ENCODE measurements at regions not wholly inside any gene's neighbourhood (a gene's known extent, or its start where the extent isn't known, plus 50 kb on each side); places are given as distances from the start of the nearest gene placed in this dataset.

- H3K27me3 ChIP-seq (ENCODE audit: control insufficient read depth, insufficient read depth, low read length): peaks cover 16% of the 10 kb centered on the region
- no peaks in the 10 kb centered on the region for H3K4me1 ChIP-seq (ENCODE audit: control insufficient read depth, insufficient read depth, low read length)
- H3K4me3 ChIP-seq (ENCODE audit: low read length): no peak overlapping the region
- no peaks in the 10 kb centered on the region for H3K9me3 ChIP-seq (ENCODE audit: control insufficient read depth, low read depth, low read length)
- DNase-seq: no peak
- no CpG with 5 or more reads among the region's 6 CpGs for WGBS (ENCODE audit: insufficient coverage, low lambda C conversion rate)
- no peaks in the 10 kb centered on the region for H3K36me3 ChIP-seq (ENCODE audit: control insufficient read depth, insufficient read depth, low read length)
- H3K27ac ChIP-seq (ENCODE audit: low read length): no peak overlapping the region
Observed at GRCh38 chr6:166752928-166753721, 126.1 kb upstream of the RPS6KA2 start.

GRCh38 chr6:166752097-166752496, 125.0 kb upstream of the RPS6KA2 start:
- Histone ChIP-seq H3K27me3 (ENCODE audit: control insufficient read depth, insufficient read depth, low read length) (peaks cover 7% of the 10 kb centered on the region), H3K9me3 (ENCODE audit: control insufficient read depth, low read depth, low read length) (no peaks in the 10 kb centered on the region), H3K36me3 (ENCODE audit: control insufficient read depth, insufficient read depth, low read length) (no peaks in the 10 kb centered on the region), H3K4me1 (ENCODE audit: control insufficient read depth, insufficient read depth, low read length) (no peaks in the 10 kb centered on the region), H3K4me3 (ENCODE audit: low read length) (no peak overlapping the region), H3K27ac (ENCODE audit: low read length) (no peak overlapping the region)
- no peak for DNase-seq
- WGBS (ENCODE audit: insufficient coverage, low lambda C conversion rate): no CpG with 5 or more reads among the region's 9 CpGs

DNA sequence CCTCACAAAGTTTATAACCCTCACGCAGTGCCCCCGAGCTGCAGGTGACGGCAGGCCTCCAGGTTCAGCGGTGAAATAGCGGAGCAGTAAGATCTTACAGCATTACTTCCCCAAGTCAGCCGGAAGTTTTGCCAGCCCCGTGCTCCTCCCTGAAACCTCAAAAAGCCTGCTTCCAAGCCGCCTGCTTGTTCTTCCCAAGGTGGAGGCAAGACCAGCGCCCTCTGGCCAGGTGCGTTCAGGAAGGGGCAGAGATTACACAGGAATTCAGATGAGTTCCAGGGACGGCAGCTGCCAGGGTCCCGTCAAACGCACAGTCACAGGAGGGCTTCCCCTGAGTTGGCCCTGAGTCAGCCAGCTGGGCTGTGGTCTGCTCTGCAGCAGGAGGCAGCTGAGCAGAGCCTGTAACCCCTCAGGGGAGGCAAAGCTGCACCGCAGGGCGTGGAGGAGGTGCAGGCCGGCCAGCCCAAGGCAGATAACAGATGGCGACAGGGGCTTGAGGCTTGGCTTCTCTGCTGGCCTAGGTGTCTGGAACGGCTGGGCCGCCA, 124.1 kb upstream of the RPS6KA2 start:
- no CpG with 5 or more reads among the region's 19 CpGs for WGBS (ENCODE audit: insufficient coverage, low lambda C conversion rate)
- H3K27me3 ChIP-seq (ENCODE audit: control insufficient read depth, insufficient read depth, low read length): peaks cover 2% of the 10 kb centered on the region
- H3K27ac ChIP-seq (ENCODE audit: low read length): no peak overlapping the region
- no peak overlapping the region for H3K4me3 ChIP-seq (ENCODE audit: low read length)
- no peaks in the 10 kb centered on the region for H3K36me3 ChIP-seq (ENCODE audit: control insufficient read depth, insufficient read depth, low read length)
- no peaks in the 10 kb centered on the region for H3K4me1 ChIP-seq (ENCODE audit: control insufficient read depth, insufficient read depth, low read length)
- no peak for DNase-seq
- no peaks in the 10 kb centered on the region for H3K9me3 ChIP-seq (ENCODE audit: control insufficient read depth, low read depth, low read length)

- no CpG with 5 or more reads among the region's 19 CpGs for WGBS (ENCODE audit: insufficient coverage, low lambda C conversion rate)
- Histone ChIP-seq H3K27ac (ENCODE audit: low read length) (no peak overlapping the region), H3K9me3 (ENCODE audit: control insufficient read depth, low read depth, low read length) (no peaks in the 10 kb centered on the region), H3K36me3 (ENCODE audit: control insufficient read depth, insufficient read depth, low read length) (no peaks in the 10 kb centered on the region), H3K4me1 (ENCODE audit: control insufficient read depth, insufficient read depth, low read length) (no peaks in the 10 kb centered on the region), H3K4me3 (ENCODE audit: low read length) (no peak overlapping the region), H3K27me3 (ENCODE audit: control insufficient read depth, insufficient read depth, low read length) (peaks cover 2% of the 10 kb centered on the region)
- DNase-seq: no peak
Observed at GRCh38 chr6:166750108-166750793, 123.2 kb upstream of the RPS6KA2 start.

- no CpG with 5 or more reads among the region's 6 CpGs for WGBS (ENCODE audit: insufficient coverage, low lambda C conversion rate)
- peaks cover 2% of the 10 kb centered on the region for H3K27me3 ChIP-seq (ENCODE audit: control insufficient read depth, insufficient read depth, low read length)
- no peaks in the 10 kb centered on the region for H3K36me3 ChIP-seq (ENCODE audit: control insufficient read depth, insufficient read depth, low read length)
- no peak overlapping the region for H3K27ac ChIP-seq (ENCODE audit: low read length)
- no peak overlapping the region for H3K4me3 ChIP-seq (ENCODE audit: low read length)
- no peaks in the 10 kb centered on the region for H3K4me1 ChIP-seq (ENCODE audit: control insufficient read depth, insufficient read depth, low read length)
- peaks cover 2% of the 10 kb centered on the region for H3K9me3 ChIP-seq (ENCODE audit: control insufficient read depth, low read depth, low read length)
- DNase-seq: no peak
Observed at GRCh38 chr6:166749666-166750065, 122.6 kb upstream of the RPS6KA2 start.

GRCh38 chr6:166747644-166748595, 120.9 kb upstream of the RPS6KA2 start:
- WGBS (ENCODE audit: insufficient coverage, low lambda C conversion rate): no CpG with 5 or more reads among the region's 29 CpGs
- H3K9me3 ChIP-seq (ENCODE audit: control insufficient read depth, low read depth, low read length): peaks cover 8% of the 10 kb centered on the region

DNA sequence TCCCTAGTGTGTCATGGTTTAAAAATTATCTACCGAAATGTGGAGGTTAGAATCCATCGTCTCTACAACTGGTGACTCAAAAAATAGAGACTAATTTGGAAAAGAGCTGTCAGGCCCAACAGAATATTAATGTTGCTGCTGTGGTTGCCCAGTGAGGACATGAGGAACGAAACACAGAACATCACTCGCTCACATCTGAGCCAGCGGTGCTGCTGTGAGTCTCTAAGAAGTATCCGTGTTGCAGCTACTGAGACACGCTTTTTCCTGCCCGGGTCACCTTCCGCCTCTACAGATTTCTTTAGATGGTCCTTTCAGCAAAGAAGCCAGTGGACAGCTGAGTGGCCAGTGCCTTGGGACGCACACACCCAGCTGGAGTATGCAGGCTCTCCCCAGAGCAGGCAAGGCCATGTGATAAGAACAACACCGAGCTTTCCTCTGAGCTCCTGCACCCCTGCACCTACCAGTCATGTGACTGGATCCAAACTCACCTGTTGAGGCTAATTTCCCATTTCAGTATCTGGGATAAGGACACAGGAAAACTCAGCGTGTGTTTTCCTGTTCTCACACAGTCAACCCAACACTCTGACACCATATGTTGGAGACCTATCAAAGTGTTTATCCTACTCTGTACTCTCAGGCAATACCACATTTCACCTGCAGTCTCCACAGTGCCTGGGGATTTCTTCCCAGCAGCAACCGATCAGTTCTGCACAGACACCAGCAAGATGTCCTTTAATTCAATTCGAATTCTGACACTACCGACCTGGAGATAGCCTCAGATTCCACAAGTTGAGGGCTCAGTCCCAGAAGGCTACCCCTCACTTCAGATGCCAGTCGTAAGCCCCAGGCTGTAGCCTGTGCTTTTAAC, 119.0 kb upstream of the RPS6KA2 start:
- no CpG with 5 or more reads among the region's 16 CpGs for WGBS (ENCODE audit: insufficient coverage, low lambda C conversion rate)
- H3K27me3 ChIP-seq (ENCODE audit: control insufficient read depth, insufficient read depth, low read length): peaks cover 3% of the 10 kb centered on the region
- H3K9me3 ChIP-seq (ENCODE audit: control insufficient read depth, low read depth, low read length): peaks cover 8% of the 10 kb centered on the region
- no peaks in the 10 kb centered on the region for H3K36me3 ChIP-seq (ENCODE audit: control insufficient read depth, insufficient read depth, low read length)
- no peak overlapping the region for H3K4me3 ChIP-seq (ENCODE audit: low read length)
- no peak overlapping the region for H3K27ac ChIP-seq (ENCODE audit: low read length)
- H3K4me1 ChIP-seq (ENCODE audit: control insufficient read depth, insufficient read depth, low read length): no peaks in the 10 kb centered on the region
- no peak for DNase-seq

More at GRCh38 chr6:166747644-166748595, 120.9 kb upstream of the RPS6KA2 start:
- Histone ChIP-seq H3K36me3 (ENCODE audit: control insufficient read depth, insufficient read depth, low read length) (no peaks in the 10 kb centered on the region), H3K27ac (ENCODE audit: low read length) (no peak overlapping the region), H3K4me1 (ENCODE audit: control insufficient read depth, insufficient read depth, low read length) (no peaks in the 10 kb centered on the region), H3K4me3 (ENCODE audit: low read length) (no peak overlapping the region), H3K27me3 (ENCODE audit: control insufficient read depth, insufficient read depth, low read length) (peaks cover 5% of the 10 kb centered on the region)
- DNase-seq: no peak

DNA sequence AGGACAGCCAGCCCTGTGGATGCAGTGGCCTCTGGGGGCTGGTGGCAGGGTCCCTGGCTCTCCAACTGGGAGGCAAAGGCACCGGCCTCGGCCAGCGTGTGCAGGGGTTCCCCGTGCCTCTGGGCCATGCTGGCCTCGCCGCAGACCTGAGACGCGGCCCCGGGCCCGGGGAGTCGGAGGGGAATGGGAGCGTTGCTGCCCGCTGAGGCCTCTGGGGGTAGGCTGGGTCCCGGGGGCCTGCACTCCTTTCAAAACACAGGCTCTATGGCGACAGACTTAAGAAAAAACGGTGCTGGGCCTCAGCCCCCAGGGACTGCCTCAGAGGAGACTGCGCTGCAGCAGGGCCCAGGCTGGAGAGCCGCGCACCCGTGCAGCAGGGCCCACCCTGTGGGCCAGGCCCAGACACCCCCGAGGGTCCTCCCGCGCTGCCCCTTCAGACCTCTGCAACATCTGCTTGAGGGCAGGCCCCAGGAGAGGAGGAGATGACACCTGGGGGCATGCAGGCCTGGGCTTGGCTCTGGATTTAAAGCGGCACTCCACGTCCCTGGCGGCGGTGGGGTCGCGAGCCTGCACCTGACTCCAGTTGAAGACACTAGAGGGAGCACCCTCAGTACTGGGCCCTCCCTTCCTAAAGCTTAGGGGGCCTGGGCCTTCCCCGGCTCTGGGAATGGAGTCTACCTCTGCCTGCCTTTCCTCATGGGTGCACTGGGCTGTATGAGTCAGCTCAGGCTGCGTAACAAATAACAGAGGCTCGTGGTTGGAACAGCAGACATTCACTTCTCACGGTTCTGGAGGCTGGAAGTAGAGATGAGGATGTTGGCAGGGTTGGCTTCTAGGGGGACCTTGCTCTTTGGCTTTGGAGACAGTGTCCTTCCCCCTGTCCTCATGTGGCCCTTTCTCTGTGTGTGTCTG, 117.4 kb upstream of the RPS6KA2 start:
- WGBS (ENCODE audit: insufficient coverage, low lambda C conversion rate): no CpG with 5 or more reads among the region's 33 CpGs
- DNase-seq: no peak
- no peak overlapping the region for H3K4me3 ChIP-seq (ENCODE audit: low read length)
- no peak overlapping the region for H3K27ac ChIP-seq (ENCODE audit: low read length)
- H3K9me3 ChIP-seq (ENCODE audit: control insufficient read depth, low read depth, low read length): peaks cover 8% of the 10 kb centered on the region
- H3K27me3 ChIP-seq (ENCODE audit: control insufficient read depth, insufficient read depth, low read length): peaks cover 3% of the 10 kb centered on the region
- no peaks in the 10 kb centered on the region for H3K4me1 ChIP-seq (ENCODE audit: control insufficient read depth, insufficient read depth, low read length)
- no peaks in the 10 kb centered on the region for H3K36me3 ChIP-seq (ENCODE audit: control insufficient read depth, insufficient read depth, low read length)

Measured in large intestine (tissue), 3 donors.